Brain microvascular endothelial cell (primary cell): ENCODE measurements at regions not wholly inside any gene's neighbourhood (a gene's known extent, or its start where the extent isn't known, plus 50 kb on each side); places are given as distances from the start of the nearest gene placed in this dataset.

Experiments used
- DNase-seq: peaks from one replicate; pipeline ENCODE4 v3.0.0-alpha.2; 2020
- H3K27ac ChIP-seq: fragments of 250-450 bp; sonication (Bioruptor Pico); 2 replicates; pipeline ENCODE4 v1.5.1; 2020; ENCODE audit warnings: mild to moderate bottlenecking, moderate library complexity
- H3K27me3 ChIP-seq: fragments of 250-450 bp; sonication (Bioruptor Pico); replicated peaks from 2 replicates; pipeline ENCODE4 v1.5.1; 2020; ENCODE audit warnings: mild to moderate bottlenecking
- H3K36me3 ChIP-seq: fragments of 250-450 bp; sonication (Bioruptor Pico); replicated peaks from 2 replicates; pipeline ENCODE4 v1.5.1; 2020; ENCODE audit warnings: mild to moderate bottlenecking
- H3K4me3 ChIP-seq: 2 replicates; pipeline ENCODE4 v1.5.1; 2011; ENCODE audit warnings: low read depth, mild to moderate bottlenecking, control low read depth, low read length, moderate library complexity
- CTCF ChIP-seq: IDR thresholded peaks from 2 replicates; pipeline ENCODE4 v1.5.1; 2011; ENCODE audit warnings: low read depth, mild to moderate bottlenecking, moderate library complexity, low read length, control low read depth, inconsistent platforms; ENCODE audit errors: missing control alignments
- in situ Hi-C: cut with HindIII; loops from 2 replicates; pipeline ENCODE4 v1.10.0; 2017; ENCODE audit warnings: low sequenced_read_pairs, low pct_ligation_motif_present

- Histone ChIP-seq H3K27ac (no peak overlapping the region), H3K4me3 (no peak overlapping the region), H3K27me3 (no peaks in the 10 kb centered on the region), H3K36me3 (no peaks in the 10 kb centered on the region)
- no peak for TF ChIP-seq CTCF
- no peak for DNase-seq
- in situ Hi-C loops, result no loop called here
These were observed 154.2 kb upstream of the ID2 start for GRCh38 chr2:8527676-8528075.

- no peak for TF ChIP-seq CTCF
- Histone ChIP-seq H3K36me3 (no peaks in the 10 kb centered on the region), H3K4me3 (no peak overlapping the region), H3K27me3 (no peaks in the 10 kb centered on the region), H3K27ac (no peak overlapping the region)
- no peak for DNase-seq
- in situ Hi-C loops, result no loop called here
These were observed 153.0 kb upstream of the ID2 start for GRCh38 chr2:8528863-8529262.

GRCh38 chr2:8529706-8530277, 152.1 kb upstream of the ID2 start:
- Histone ChIP-seq H3K27me3 (no peaks in the 10 kb centered on the region), H3K4me3 (no peak overlapping the region), H3K36me3 (no peaks in the 10 kb centered on the region), H3K27ac (no peak overlapping the region)
- TF ChIP-seq CTCF, result no peak
- in situ Hi-C loops, result no loop called here
- no peak for DNase-seq

- H3K4me3 ChIP-seq, result no peak overlapping the region
- no peaks in the 10 kb centered on the region for H3K36me3 ChIP-seq
- no peak for TF ChIP-seq CTCF
- no peak overlapping the region for H3K27ac ChIP-seq
- no peak for DNase-seq
- in situ Hi-C loops, result no loop called here
- no peaks in the 10 kb centered on the region for H3K27me3 ChIP-seq
These were observed 150.4 kb upstream of the ID2 start for GRCh38 chr2:8531481-8531880.

GRCh38 chr2:8532438-8532837, 149.4 kb upstream of the ID2 start:
- no peak overlapping the region for H3K27ac ChIP-seq
- in situ Hi-C loops, result no loop called here
- no peaks in the 10 kb centered on the region for H3K27me3 ChIP-seq
- H3K4me3 ChIP-seq, result no peak overlapping the region
- TF ChIP-seq CTCF, result no peak
- DNase-seq, result no peak
- no peaks in the 10 kb centered on the region for H3K36me3 ChIP-seq

GRCh38 chr2:8533923-8534322, 147.9 kb upstream of the ID2 start:
- DNase-seq, result no peak
- no peaks in the 10 kb centered on the region for H3K36me3 ChIP-seq
- no peaks in the 10 kb centered on the region for H3K27me3 ChIP-seq
- TF ChIP-seq CTCF, result no peak
- H3K4me3 ChIP-seq, result no peak overlapping the region
- no peak overlapping the region for H3K27ac ChIP-seq
- in situ Hi-C loops, result no loop called here
